ENCODE measurements at regions not wholly inside any gene's neighbourhood (a gene's known extent, or its start where the extent isn't known, plus 50 kb on each side); places are given as distances from the start of the nearest gene placed in this dataset.

DNA sequence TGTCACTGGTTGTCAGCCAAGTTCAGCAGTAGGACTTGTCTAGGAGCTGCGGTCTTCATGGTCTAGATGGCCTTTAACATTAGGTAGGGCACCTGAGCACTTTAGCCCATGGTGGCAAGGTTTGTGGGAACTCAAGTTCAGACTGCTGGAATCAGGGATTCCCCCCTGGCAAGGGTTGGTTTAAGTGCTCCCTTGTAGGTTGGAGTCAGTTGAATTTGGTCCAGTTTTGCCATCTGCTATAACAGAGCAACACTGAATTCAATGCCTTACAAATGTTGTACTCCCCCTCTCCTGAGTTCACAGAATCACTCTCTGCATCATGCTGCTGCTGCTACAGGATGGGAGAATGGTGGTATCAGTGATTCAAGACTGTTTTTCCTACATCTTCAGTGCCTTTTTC lies 509.3 kb downstream of the VGLL3 start:
- WGBS, 2 donors: 57% methylated on average over 1 of the region's 1 CpG; no CpG with 5 or more reads in 1 of the 2 donors
- Histone ChIP-seq H3K27ac (no peak overlapping the region), H3K4me3 (no peak overlapping the region), H3K9me3 (no peaks in the 10 kb centered on the region), H3K27me3 (no peaks in the 10 kb centered on the region), H3K4me1 (no peaks in the 10 kb centered on the region), H3K36me3 (no peaks in the 10 kb centered on the region)
- no peak for ATAC-seq (ENCODE audit: low FRiP score in 2 of 2)
- TF ChIP-seq, protein P1, sequence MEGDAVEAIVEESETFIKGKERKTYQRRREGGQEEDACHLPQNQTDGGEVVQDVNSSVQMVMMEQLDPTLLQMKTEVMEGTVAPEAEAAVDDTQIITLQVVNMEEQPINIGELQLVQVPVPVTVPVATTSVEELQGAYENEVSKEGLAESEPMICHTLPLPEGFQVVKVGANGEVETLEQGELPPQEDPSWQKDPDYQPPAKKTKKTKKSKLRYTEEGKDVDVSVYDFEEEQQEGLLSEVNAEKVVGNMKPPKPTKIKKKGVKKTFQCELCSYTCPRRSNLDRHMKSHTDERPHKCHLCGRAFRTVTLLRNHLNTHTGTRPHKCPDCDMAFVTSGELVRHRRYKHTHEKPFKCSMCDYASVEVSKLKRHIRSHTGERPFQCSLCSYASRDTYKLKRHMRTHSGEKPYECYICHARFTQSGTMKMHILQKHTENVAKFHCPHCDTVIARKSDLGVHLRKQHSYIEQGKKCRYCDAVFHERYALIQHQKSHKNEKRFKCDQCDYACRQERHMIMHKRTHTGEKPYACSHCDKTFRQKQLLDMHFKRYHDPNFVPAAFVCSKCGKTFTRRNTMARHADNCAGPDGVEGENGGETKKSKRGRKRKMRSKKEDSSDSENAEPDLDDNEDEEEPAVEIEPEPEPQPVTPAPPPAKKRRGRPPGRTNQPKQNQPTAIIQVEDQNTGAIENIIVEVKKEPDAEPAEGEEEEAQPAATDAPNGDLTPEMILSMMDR (IDR thresholded peaks at IDR 0.05): no peak
- TF ChIP-seq EP300 (IDR thresholded peaks at IDR 0.05) (no peak), POLR2A (IDR thresholded peaks at IDR 0.05) (no peak), POLR2AphosphoS5 (IDR thresholded peaks at IDR 0.05) (no peak)
- DNase-seq: no peak

DNA sequence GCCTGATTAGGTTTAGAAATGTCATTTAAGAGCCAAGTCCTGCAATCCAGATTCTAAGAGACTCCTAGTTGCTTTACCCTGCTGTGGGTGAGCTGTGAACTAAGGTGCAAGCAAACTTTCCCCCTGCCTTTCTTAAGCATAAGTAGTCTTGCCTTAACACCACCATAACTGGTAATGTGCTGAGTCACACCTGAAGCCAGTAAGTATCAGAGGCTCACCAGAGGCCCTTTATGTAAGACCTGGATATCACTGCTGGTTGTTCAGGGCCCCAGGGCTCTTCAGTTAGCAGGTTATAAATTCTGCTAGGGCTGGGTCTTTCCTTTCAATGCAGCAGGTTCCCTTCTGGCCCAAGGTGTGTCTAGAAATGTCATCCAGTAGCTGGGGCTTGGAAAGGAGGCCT lies 509.9 kb downstream of the VGLL3 start:
- no peak for ATAC-seq (ENCODE audit: low FRiP score in 2 of 2)

DNA sequence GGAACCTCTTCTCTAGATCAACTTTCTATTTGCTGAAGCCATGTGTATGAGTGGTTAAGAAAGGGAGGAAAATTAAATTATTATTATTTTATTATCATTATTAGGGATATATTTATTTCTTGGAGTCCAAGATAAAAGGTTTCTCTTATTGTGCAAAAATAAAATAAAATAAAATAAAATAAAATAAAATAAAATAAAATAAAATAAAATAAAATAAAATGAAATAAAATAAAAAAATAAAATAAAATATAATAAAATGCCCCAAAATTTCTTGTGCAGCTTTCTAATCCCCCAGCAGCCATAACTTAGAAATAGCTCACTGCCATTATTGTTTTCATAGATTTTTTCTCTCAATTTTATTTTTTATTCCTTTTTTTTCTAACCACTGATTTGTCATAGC lies 526.8 kb downstream of the VGLL3 start:
- H3K4me3 ChIP-seq: no peak overlapping the region
- no peak for DNase-seq
- H3K27ac ChIP-seq: no peak overlapping the region
- H3K4me1 ChIP-seq: no peaks in the 10 kb centered on the region
- no peaks in the 10 kb centered on the region for H3K27me3 ChIP-seq
- no peak for ATAC-seq (ENCODE audit: low FRiP score in 2 of 2)
- H3K36me3 ChIP-seq: no peaks in the 10 kb centered on the region
- TF ChIP-seq POLR2AphosphoS5 (IDR thresholded peaks at IDR 0.05): no peak
- TF ChIP-seq EP300 (IDR thresholded peaks at IDR 0.05): no peak
- TF ChIP-seq, protein P1 (IDR thresholded peaks at IDR 0.05): no peak
- TF ChIP-seq POLR2A (IDR thresholded peaks at IDR 0.05): no peak
- no peaks in the 10 kb centered on the region for H3K9me3 ChIP-seq

More for the DNA sequence above, 509.9 kb downstream of the VGLL3 start:
- TF ChIP-seq, protein P1 (IDR thresholded peaks at IDR 0.05): no peak
- TF ChIP-seq EP300 (IDR thresholded peaks at IDR 0.05) (no peak), POLR2AphosphoS5 (IDR thresholded peaks at IDR 0.05) (no peak), POLR2A (IDR thresholded peaks at IDR 0.05) (no peak)
- no peaks in the 10 kb centered on the region for H3K4me1 ChIP-seq
- no peaks in the 10 kb centered on the region for H3K9me3 ChIP-seq
- no peak for DNase-seq
- H3K36me3 ChIP-seq: no peaks in the 10 kb centered on the region
- H3K27me3 ChIP-seq: no peaks in the 10 kb centered on the region
- H3K4me3 ChIP-seq: no peak overlapping the region
- no peak overlapping the region for H3K27ac ChIP-seq

DNA sequence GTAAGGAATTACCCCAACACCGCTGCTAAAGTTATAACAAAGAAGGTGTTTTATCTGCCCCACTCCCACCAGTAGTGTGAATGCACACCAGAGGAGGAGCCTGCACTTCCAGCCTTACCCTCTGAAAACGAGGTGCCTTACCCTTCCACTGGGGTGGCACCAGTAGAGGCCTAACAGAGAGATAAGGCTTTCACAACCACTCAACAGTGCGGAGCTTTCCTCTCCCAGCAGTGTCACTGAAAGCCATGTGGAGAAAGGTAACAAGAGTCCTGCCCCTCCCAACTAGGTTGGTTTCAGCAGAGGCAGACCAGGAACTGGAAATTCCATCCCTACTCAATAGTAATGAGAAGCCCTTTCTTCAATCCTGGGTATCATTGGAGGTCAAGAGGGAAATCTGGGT lies 539.2 kb downstream of the VGLL3 start:
- 63 to 87% methylated on average over 3 of the region's 3 CpGs for WGBS, 2 donors
- ATAC-seq (ENCODE audit: low FRiP score in 2 of 2) (no peak), DNase-seq (no peak)
- H3K36me3 ChIP-seq: no peaks in the 10 kb centered on the region
- H3K4me1 ChIP-seq: no peaks in the 10 kb centered on the region
- H3K9me3 ChIP-seq: no peaks in the 10 kb centered on the region
- no peak overlapping the region for H3K4me3 ChIP-seq
- no peak overlapping the region for H3K27ac ChIP-seq
- TF ChIP-seq, protein P1 (IDR thresholded peaks at IDR 0.05): no peak
- no peak for TF ChIP-seq POLR2A (IDR thresholded peaks at IDR 0.05)
- TF ChIP-seq POLR2AphosphoS5 (IDR thresholded peaks at IDR 0.05): no peak
- no peak for TF ChIP-seq EP300 (IDR thresholded peaks at IDR 0.05)
- no peaks in the 10 kb centered on the region for H3K27me3 ChIP-seq

DNA sequence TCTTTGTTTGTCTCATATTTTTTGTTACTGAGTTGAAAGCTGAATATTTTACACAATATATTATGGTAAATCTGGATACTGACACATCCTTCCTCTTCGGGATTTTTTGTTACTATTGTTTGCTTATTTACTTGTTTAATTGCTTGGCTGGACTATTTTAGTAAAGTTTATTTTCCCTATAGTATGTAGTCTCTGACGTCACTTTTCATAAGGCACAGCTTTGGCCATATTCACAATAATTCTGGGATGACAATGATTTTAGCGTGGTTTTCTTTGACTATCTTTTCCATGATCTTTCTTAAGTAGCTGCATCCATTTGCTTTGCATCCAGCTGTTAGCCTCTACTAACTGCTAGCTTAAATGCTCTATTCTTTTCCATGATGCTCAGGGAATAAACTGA lies 552.4 kb downstream of the VGLL3 start:
- no peaks in the 10 kb centered on the region for H3K9me3 ChIP-seq
- H3K27ac ChIP-seq: no peak overlapping the region
- no peaks in the 10 kb centered on the region for H3K4me1 ChIP-seq
- 81 to 86% methylated on average over 3 of the region's 3 CpGs for WGBS, 2 donors
- H3K27me3 ChIP-seq: no peaks in the 10 kb centered on the region
- DNase-seq: no peak
- H3K4me3 ChIP-seq: no peak overlapping the region
- no peak for ATAC-seq (ENCODE audit: low FRiP score in 2 of 2)
- no peak for TF ChIP-seq EP300 (IDR thresholded peaks at IDR 0.05)
- no peak for TF ChIP-seq POLR2A (IDR thresholded peaks at IDR 0.05)
- TF ChIP-seq, protein P1 (IDR thresholded peaks at IDR 0.05): no peak
- no peak for TF ChIP-seq POLR2AphosphoS5 (IDR thresholded peaks at IDR 0.05)
- H3K36me3 ChIP-seq: no peaks in the 10 kb centered on the region
